HCT116 (cell line): ENCODE measurements at regions not wholly inside any gene's neighbourhood (a gene's known extent, or its start where the extent isn't known, plus 50 kb on each side); places are given as distances from the start of the nearest gene placed in this dataset.

Experiments
- ATAC-seq: fragments of 200-7000 bp; cut with Tn5 transposase; 2 replicates; pipeline ENCODE4 v1.9.1; 2020; ENCODE audit warnings: mild to moderate bottlenecking, moderate library complexity
- BruUV-seq: library from RNA; stranded (reverse); fragments of 400-500 nt; replicated peaks from 2 replicates; lab custom pipeline; 2021; lab: Mats Ljungman, UMichigan
- CTCF ChIA-PET: fragments of 300-600 bp; sonication (Branson Sonifier 250); formaldehyde crosslinking; loops from one replicate; lab custom pipeline; 2021; ENCODE audit warnings: antibody characterized with exemption; lab: Charles Lee
- POLR2A ChIA-PET: fragments of 300-600, 350-600 bp; sonication (Branson Sonifier 250); formaldehyde crosslinking; loops from one replicate; lab custom pipeline; 2021; ENCODE audit warnings: antibody characterized with exemption; lab: Charles Lee
- RAD21 ChIA-PET, 2 experiments: fragments of 300-600 bp; sonication (Branson Sonifier 250); formaldehyde crosslinking; loops; one replicate each; lab custom pipeline; 2023; ENCODE audit warnings: low total read pairs in 2 of 2; ENCODE audit not compliant: uncharacterized antibody in 2 of 2, unreplicated experiment in 2 of 2, low non-redundant PET in 1 of 2; lab: Charles Lee
- DNase-seq: peaks from one replicate; pipeline ENCODE4 v3.0.0-alpha.2; 2010; ENCODE audit warnings: low read depth, low spot score
- H2AFZ ChIP-seq: fragments of 200-600 bp; shearing (Covaris generic), sonication (generic); 2 replicates; pipeline ENCODE4 v1.6.1; 2017; ENCODE audit warnings: low read depth, mixed run types, mixed read lengths, antibody characterized with exemption, low read length; ENCODE audit not compliant: poor library complexity, severe bottlenecking
- H3K27ac ChIP-seq: 2 replicates; pipeline ENCODE4 v1.5.1; 2012; ENCODE audit warnings: low read depth, low read length
- H3K27me3 ChIP-seq: fragments of 200-600 bp; sonication (generic); 2 replicates; pipeline ENCODE4 v1.6.1; 2016; ENCODE audit warnings: mixed run types, low read length, mixed read lengths; ENCODE audit not compliant: insufficient read depth
- H3K36me3 ChIP-seq, 2 experiments: fragments of 200-500 bp in 1 of 2; fragments of 200-600 bp in 1 of 2; sonication (Bioruptor generic) in 1 of 2; sonication (generic) in 1 of 2; 2 replicates each; pipeline versions ENCODE4 v1.5.1 to v1.6.1; 2014 to 2016; ENCODE audit warnings: low read length in 2 of 2, inconsistent platforms in 1 of 2, mixed read lengths in 1 of 2, mixed run types in 1 of 2; ENCODE audit not compliant: insufficient read depth in 2 of 2, control insufficient read depth in 1 of 2
- H3K4me1 ChIP-seq, 2 experiments: fragments of 200-600 bp in 1 of 2; sonication (generic) in 1 of 2; 2 replicates each; pipeline versions ENCODE4 v1.5.1 to v1.6.1; 2012 to 2017; ENCODE audit warnings: low read length in 2 of 2, inconsistent platforms in 1 of 2, mild to moderate bottlenecking in 1 of 2, mixed read lengths in 1 of 2, mixed run types in 1 of 2, moderate library complexity in 1 of 2; ENCODE audit not compliant: insufficient read depth in 2 of 2, control insufficient read depth in 1 of 2
- H3K4me2 ChIP-seq: fragments of 200-600 bp; sonication (generic); 2 replicates; pipeline ENCODE4 v1.6.1; 2017; ENCODE audit warnings: mixed run types, low read length, mixed read lengths
- H3K4me3 ChIP-seq, 2 experiments: fragments of 200-600 bp in 1 of 2; sonication (generic) in 1 of 2; replicated peaks in 1 of 2; 2 replicates each; pipeline ENCODE4 v1.5.1; 2011 to 2016; ENCODE audit warnings: low read length in 2 of 2, control low read depth in 1 of 2, low read depth in 1 of 2, mild to moderate bottlenecking in 1 of 2, mixed read lengths in 1 of 2, mixed run types in 1 of 2
- H3K79me2 ChIP-seq: fragments of 200-600 bp; sonication (generic); 2 replicates; pipeline ENCODE4 v1.6.1; 2017; ENCODE audit warnings: mild to moderate bottlenecking, mixed run types, low read length, moderate library complexity, mixed read lengths; ENCODE audit not compliant: insufficient read depth
- H3K9ac ChIP-seq: fragments of 200-600 bp; sonication (generic); 2 replicates; pipeline ENCODE4 v1.6.1; 2016; ENCODE audit warnings: low read length, mixed read lengths
- H3K9me2 ChIP-seq: fragments of 200-600 bp; sonication (generic), shearing (Covaris generic); 2 replicates; pipeline ENCODE4 v1.6.1; 2017; ENCODE audit warnings: mixed run types, mild to moderate bottlenecking, moderate library complexity; ENCODE audit not compliant: insufficient read depth
- H3K9me3 ChIP-seq, 2 experiments: fragments of 200-500 bp in 1 of 2; fragments of 200-600 bp in 1 of 2; sonication (Bioruptor generic) in 1 of 2; sonication (generic) in 1 of 2; 2 replicates each; pipeline ENCODE4 v1.6.1; 2014 to 2017; ENCODE audit warnings: low read length in 2 of 2, mixed read lengths in 2 of 2, inconsistent platforms in 1 of 2, low read depth in 1 of 2, mild to moderate bottlenecking in 1 of 2, mixed run types in 1 of 2, moderate library complexity in 1 of 2; ENCODE audit not compliant: control insufficient read depth in 1 of 2, insufficient read depth in 1 of 2
- H4K20me1 ChIP-seq: fragments of 200-600 bp; sonication (generic), shearing (Covaris generic); 2 replicates; pipeline ENCODE4 v1.6.1; 2017; ENCODE audit warnings: mixed run types, mild to moderate bottlenecking, moderate library complexity; ENCODE audit not compliant: insufficient read depth
- EGR1 ChIP-seq: IDR thresholded peaks from 2 replicates; pipeline ENCODE4 v1.6.1; 2012; ENCODE audit warnings: low read depth
- ELF1 ChIP-seq: IDR thresholded peaks from 2 replicates; pipeline ENCODE4 v1.6.1; 2012; ENCODE audit warnings: low read depth, borderline replicate concordance
- EZH2 ChIP-seq: fragments of 200-600 bp; sonication (generic); IDR thresholded peaks from 2 replicates; pipeline ENCODE4 v1.6.1; 2017; ENCODE audit warnings: antibody characterized with exemption, mixed run types
- FOSL1 ChIP-seq: IDR thresholded peaks from 2 replicates; pipeline ENCODE4 v1.6.1; 2012; ENCODE audit warnings: low read depth
- POLR2A ChIP-seq: IDR thresholded peaks from 2 replicates; pipeline ENCODE4 v1.7.0; 2011; ENCODE audit warnings: borderline replicate concordance; ENCODE audit not compliant: insufficient read depth, insufficient read length; ENCODE audit errors: extremely low read depth
- RAD21 ChIP-seq: IDR thresholded peaks from 2 replicates; pipeline ENCODE4 v1.6.1; 2012; ENCODE audit warnings: low read depth, mild to moderate bottlenecking
- SIN3A ChIP-seq: IDR thresholded peaks from 2 replicates; pipeline ENCODE4 v1.6.1; 2012; ENCODE audit warnings: low read depth
- SP1 ChIP-seq: IDR thresholded peaks from 2 replicates; pipeline ENCODE4 v1.6.1; 2012; ENCODE audit warnings: low read depth
- TCF7L2 ChIP-seq: IDR thresholded peaks from 2 replicates; pipeline ENCODE4 v1.7.0; 2011; ENCODE audit warnings: borderline replicate concordance, inconsistent platforms; ENCODE audit not compliant: insufficient read depth, insufficient read length; ENCODE audit errors: extremely low read depth
- ZFX ChIP-seq: fragments of 450-650 bp; IDR thresholded peaks from 2 replicates; pipeline ENCODE4 v1.6.1; 2017
- ZNF274 ChIP-seq: fragments of 200-500 bp; sonication (Bioruptor generic); IDR thresholded peaks from 2 replicates; pipeline ENCODE4 v1.6.1; 2014; ENCODE audit warnings: mild to moderate bottlenecking, low read depth, low read length, inconsistent platforms
- intact Hi-C: fragments of 100-400 bp; cut with micrococcal nuclease; formaldehyde crosslinking; loops from 2 replicates; pipeline ENCODE4 v1.10.0; 2022
- TF ChIP-seq, protein P1 (sequence below): IDR thresholded peaks from 2 replicates; pipeline ENCODE4 v1.6.1; 2012; ENCODE audit warnings: low read depth
- TF ChIP-seq, protein P2 (sequence below): IDR thresholded peaks from 2 replicates; pipeline ENCODE4 v1.6.1; 2012
- TF ChIP-seq, protein P3 (sequence below): IDR thresholded peaks from 2 replicates; pipeline ENCODE4 v1.6.1; 2012
- TF ChIP-seq, protein P4 (sequence below): IDR thresholded peaks from 2 replicates; pipeline ENCODE4 v1.6.1; 2011; ENCODE audit warnings: mild to moderate bottlenecking, low read length, moderate library complexity; ENCODE audit not compliant: insufficient replicate concordance; ENCODE audit errors: extremely low read depth

DNA sequence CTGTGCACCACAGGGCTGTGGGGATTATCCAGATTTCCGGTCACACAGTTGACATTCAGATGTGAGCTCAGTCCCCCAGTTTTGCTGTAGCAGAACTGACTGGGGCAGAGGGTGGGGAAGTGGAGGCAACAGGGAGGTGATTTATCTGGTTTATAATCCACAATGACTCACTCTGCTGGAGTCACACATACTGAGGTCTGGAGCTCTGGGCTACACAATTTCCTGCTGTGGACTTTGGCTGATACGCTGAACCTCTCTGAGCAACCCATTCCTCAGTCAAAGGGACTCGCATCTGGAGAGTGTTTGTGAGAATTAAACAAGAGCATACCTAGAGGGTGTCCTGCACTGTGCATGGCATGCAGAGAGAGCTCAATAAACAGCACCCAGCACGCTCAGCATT lies 64.8 kb upstream of the PLPP4 start:
- intact Hi-C loops = no loop called here
- H3K27ac ChIP-seq = no peak overlapping the region
- H3K4me3 ChIP-seq = no peak overlapping the region
- H3K36me3 ChIP-seq = no peaks in the 10 kb centered on the region
- RAD21 ChIA-PET = no interaction called here
- BruUV-seq = no TSS peak
- no peaks in the 10 kb centered on the region for H3K9me2 ChIP-seq
- H3K79me2 ChIP-seq = no peaks in the 10 kb centered on the region
- DNase-seq (no peak), ATAC-seq (no peak)
- H3K4me2 ChIP-seq = no peak overlapping the region
- TF ChIP-seq, protein P1, sequence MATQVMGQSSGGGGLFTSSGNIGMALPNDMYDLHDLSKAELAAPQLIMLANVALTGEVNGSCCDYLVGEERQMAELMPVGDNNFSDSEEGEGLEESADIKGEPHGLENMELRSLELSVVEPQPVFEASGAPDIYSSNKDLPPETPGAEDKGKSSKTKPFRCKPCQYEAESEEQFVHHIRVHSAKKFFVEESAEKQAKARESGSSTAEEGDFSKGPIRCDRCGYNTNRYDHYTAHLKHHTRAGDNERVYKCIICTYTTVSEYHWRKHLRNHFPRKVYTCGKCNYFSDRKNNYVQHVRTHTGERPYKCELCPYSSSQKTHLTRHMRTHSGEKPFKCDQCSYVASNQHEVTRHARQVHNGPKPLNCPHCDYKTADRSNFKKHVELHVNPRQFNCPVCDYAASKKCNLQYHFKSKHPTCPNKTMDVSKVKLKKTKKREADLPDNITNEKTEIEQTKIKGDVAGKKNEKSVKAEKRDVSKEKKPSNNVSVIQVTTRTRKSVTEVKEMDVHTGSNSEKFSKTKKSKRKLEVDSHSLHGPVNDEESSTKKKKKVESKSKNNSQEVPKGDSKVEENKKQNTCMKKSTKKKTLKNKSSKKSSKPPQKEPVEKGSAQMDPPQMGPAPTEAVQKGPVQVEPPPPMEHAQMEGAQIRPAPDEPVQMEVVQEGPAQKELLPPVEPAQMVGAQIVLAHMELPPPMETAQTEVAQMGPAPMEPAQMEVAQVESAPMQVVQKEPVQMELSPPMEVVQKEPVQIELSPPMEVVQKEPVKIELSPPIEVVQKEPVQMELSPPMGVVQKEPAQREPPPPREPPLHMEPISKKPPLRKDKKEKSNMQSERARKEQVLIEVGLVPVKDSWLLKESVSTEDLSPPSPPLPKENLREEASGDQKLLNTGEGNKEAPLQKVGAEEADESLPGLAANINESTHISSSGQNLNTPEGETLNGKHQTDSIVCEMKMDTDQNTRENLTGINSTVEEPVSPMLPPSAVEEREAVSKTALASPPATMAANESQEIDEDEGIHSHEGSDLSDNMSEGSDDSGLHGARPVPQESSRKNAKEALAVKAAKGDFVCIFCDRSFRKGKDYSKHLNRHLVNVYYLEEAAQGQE = no peak
- TF ChIP-seq, protein P2, sequence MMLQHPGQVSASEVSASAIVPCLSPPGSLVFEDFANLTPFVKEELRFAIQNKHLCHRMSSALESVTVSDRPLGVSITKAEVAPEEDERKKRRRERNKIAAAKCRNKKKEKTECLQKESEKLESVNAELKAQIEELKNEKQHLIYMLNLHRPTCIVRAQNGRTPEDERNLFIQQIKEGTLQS = no peak
- TF ChIP-seq TCF7L2 = no peak
- TF ChIP-seq ZFX = no peak
- TF ChIP-seq SP1 = no peak
- H3K9ac ChIP-seq = no peak overlapping the region
- CTCF ChIA-PET = no interaction called here
- POLR2A ChIA-PET = no interaction called here
- no peaks in the 10 kb centered on the region for H4K20me1 ChIP-seq
- H2AFZ ChIP-seq = no peak overlapping the region
- H3K9me3 ChIP-seq = no peaks in the 10 kb centered on the region
- H3K4me1 ChIP-seq = peaks cover 0 to 6% of the 10 kb centered on the region in 2 experiments; a peak in 1 of 4 replicates
- H3K27me3 ChIP-seq = peaks cover 23% of the 10 kb centered on the region; the same call in 1 of the 2 replicates

DNA sequence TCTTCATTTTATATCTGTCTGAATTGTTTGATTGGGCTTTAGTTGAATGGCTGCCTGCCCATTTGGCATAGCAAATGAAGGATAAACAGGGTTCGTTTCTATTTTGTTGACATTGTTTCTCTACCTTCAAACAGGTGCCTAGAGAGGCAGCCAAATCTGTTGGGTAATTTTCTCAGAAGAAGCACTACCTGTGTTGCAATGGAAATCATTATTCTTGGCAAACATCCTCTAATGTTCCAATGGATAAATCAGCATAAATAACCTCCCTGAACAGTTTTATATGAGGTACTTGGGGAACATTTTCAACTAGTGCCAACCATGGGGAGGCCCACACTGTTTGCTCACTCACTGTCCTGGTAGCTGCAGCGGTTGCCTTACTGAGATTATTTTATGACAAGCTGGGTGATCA lies 64.4 kb upstream of the PLPP4 start:
- Histone ChIP-seq H3K9me3 (no peaks in the 10 kb centered on the region), H3K4me1 (peaks cover 0 to 6% of the 10 kb centered on the region in 2 experiments; a peak in 1 of 4 replicates), H4K20me1 (no peaks in the 10 kb centered on the region), H3K79me2 (no peaks in the 10 kb centered on the region), H3K4me3 (no peak overlapping the region), H2AFZ (no peak overlapping the region), H3K36me3 (no peaks in the 10 kb centered on the region), H3K27me3 (peaks cover 20% of the 10 kb centered on the region; the same call in 1 of the 2 replicates), H3K9ac (no peak overlapping the region), H3K9me2 (no peaks in the 10 kb centered on the region), H3K4me2 (no peak overlapping the region), H3K27ac (no peak overlapping the region)
- intact Hi-C loops = no loop called here
- ChIA-PET RAD21 (no interaction called here), CTCF (no interaction called here), POLR2A (no interaction called here)
- DNase-seq (no peak), ATAC-seq (no peak)
- BruUV-seq = no TSS peak
- TF ChIP-seq FOSL1 (no peak), TCF7L2 (no peak), SP1 (no peak), EZH2 (no peak), ELF1 (no peak), POLR2A (no peak), RAD21 (no peak), SIN3A (no peak), EGR1 (no peak), ZNF274 (no peak)
- TF ChIP-seq, protein P3, sequence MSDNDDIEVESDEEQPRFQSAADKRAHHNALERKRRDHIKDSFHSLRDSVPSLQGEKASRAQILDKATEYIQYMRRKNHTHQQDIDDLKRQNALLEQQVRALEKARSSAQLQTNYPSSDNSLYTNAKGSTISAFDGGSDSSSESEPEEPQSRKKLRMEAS = no peak
- TF ChIP-seq, protein P4, sequence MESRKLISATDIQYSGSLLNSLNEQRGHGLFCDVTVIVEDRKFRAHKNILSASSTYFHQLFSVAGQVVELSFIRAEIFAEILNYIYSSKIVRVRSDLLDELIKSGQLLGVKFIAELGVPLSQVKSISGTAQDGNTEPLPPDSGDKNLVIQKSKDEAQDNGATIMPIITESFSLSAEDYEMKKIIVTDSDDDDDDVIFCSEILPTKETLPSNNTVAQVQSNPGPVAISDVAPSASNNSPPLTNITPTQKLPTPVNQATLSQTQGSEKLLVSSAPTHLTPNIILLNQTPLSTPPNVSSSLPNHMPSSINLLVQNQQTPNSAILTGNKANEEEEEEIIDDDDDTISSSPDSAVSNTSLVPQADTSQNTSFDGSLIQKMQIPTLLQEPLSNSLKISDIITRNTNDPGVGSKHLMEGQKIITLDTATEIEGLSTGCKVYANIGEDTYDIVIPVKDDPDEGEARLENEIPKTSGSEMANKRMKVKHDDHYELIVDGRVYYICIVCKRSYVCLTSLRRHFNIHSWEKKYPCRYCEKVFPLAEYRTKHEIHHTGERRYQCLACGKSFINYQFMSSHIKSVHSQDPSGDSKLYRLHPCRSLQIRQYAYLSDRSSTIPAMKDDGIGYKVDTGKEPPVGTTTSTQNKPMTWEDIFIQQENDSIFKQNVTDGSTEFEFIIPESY = no peak
- TF ChIP-seq, protein P2 = no peak
